ENCODE measurements at regions not wholly inside any gene's neighbourhood (a gene's known extent, or its start where the extent isn't known, plus 50 kb on each side); places are given as distances from the start of the nearest gene placed in this dataset.
"Not testable (repeated sequence)": the region's sequence is repeated elsewhere in the genome, so short reads cannot be mapped to it uniquely, and the experiment has no call there.

GRCh38 chr17:28256370-28256769 lies 62.6 kb upstream of the TMEM97 start:
- no peak overlapping the region for H3K4me3 Mint-ChIP-seq (ENCODE audit: unreplicated experiment)
- H3K27ac Mint-ChIP-seq (ENCODE audit: unreplicated experiment): no peak overlapping the region
- peaks cover 4% of the 10 kb centered on the region for H3K36me3 Mint-ChIP-seq (ENCODE audit: low read depth, unreplicated experiment)
- no peaks in the 10 kb centered on the region for H3K9me3 Mint-ChIP-seq (ENCODE audit: unreplicated experiment)
- no peak for TF ChIP-seq CTCF (IDR thresholded peaks at IDR 0.05; ENCODE audit: unreplicated experiment)
- H3K4me1 Mint-ChIP-seq (ENCODE audit: unreplicated experiment): peaks cover 4% of the 10 kb centered on the region
- no peak for DNase-seq (ENCODE audit: low spot score)
- peaks cover 6% of the 10 kb centered on the region for H3K27me3 Mint-ChIP-seq (ENCODE audit: unreplicated experiment)

GRCh38 chr17:28256881-28257280 lies 62.1 kb upstream of the TMEM97 start:
- Mint-ChIP-seq H3K27ac (ENCODE audit: unreplicated experiment) (no peak overlapping the region), H3K4me1 (ENCODE audit: unreplicated experiment) (peaks cover 2% of the 10 kb centered on the region), H3K27me3 (ENCODE audit: unreplicated experiment) (peaks cover 6% of the 10 kb centered on the region), H3K36me3 (ENCODE audit: low read depth, unreplicated experiment) (peaks cover 4% of the 10 kb centered on the region), H3K4me3 (ENCODE audit: unreplicated experiment) (no peak overlapping the region), H3K9me3 (ENCODE audit: unreplicated experiment) (no peaks in the 10 kb centered on the region)
- no peak for DNase-seq (ENCODE audit: low spot score)
- TF ChIP-seq CTCF (IDR thresholded peaks at IDR 0.05; ENCODE audit: unreplicated experiment): no peak

DNA sequence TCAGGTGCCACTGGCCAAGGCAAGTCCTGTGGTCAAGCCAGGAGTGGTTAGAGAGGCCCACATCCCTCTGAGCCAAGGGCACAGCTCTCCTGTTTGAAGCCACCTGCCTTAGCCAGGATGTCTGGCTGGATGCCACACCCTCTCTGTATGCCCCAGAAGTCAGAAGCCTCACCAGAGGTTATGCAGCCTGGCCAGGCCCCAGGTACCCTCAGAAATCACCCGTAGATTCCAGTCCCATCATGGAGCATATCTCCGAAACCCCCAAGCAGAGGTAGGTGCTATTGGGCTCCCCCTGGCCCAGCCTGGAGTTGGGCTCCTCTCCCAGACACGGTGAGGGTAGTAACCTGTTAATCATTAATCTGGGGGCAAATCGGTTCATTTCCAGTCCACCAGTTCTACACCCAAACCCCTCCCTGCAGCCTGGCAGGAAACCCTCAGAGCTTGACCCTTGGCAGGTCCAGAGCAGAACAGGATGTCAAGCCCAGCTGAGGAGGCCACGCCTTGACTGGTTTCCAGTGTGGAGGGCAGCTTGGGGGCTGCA lies 60.6 kb upstream of the TMEM97 start:
- peaks cover 8% of the 10 kb centered on the region for H3K27me3 Mint-ChIP-seq (ENCODE audit: unreplicated experiment)
- no peak overlapping the region for H3K27ac Mint-ChIP-seq (ENCODE audit: unreplicated experiment)
- H3K4me1 Mint-ChIP-seq (ENCODE audit: unreplicated experiment): no peaks in the 10 kb centered on the region
- no peak for DNase-seq (ENCODE audit: low spot score)
- H3K9me3 Mint-ChIP-seq (ENCODE audit: unreplicated experiment): no peaks in the 10 kb centered on the region
- H3K36me3 Mint-ChIP-seq (ENCODE audit: low read depth, unreplicated experiment): peaks cover 9% of the 10 kb centered on the region
- no peak overlapping the region for H3K4me3 Mint-ChIP-seq (ENCODE audit: unreplicated experiment)
- no peak for TF ChIP-seq CTCF (IDR thresholded peaks at IDR 0.05; ENCODE audit: unreplicated experiment)

- H3K4me1 Mint-ChIP-seq (ENCODE audit: unreplicated experiment): peaks cover 3% of the 10 kb centered on the region
- H3K36me3 Mint-ChIP-seq (ENCODE audit: low read depth, unreplicated experiment): peaks cover 9% of the 10 kb centered on the region
- H3K27ac Mint-ChIP-seq (ENCODE audit: unreplicated experiment): no peak overlapping the region
- H3K4me3 Mint-ChIP-seq (ENCODE audit: unreplicated experiment): no peak overlapping the region
- no peaks in the 10 kb centered on the region for H3K9me3 Mint-ChIP-seq (ENCODE audit: unreplicated experiment)
- no peak for TF ChIP-seq CTCF (IDR thresholded peaks at IDR 0.05; ENCODE audit: unreplicated experiment)
- H3K27me3 Mint-ChIP-seq (ENCODE audit: unreplicated experiment): peaks cover 7% of the 10 kb centered on the region
- no peak for DNase-seq (ENCODE audit: low spot score)
Observed at GRCh38 chr17:28261219-28261618, 57.8 kb upstream of the TMEM97 start.

- H3K9me3 Mint-ChIP-seq (ENCODE audit: unreplicated experiment); H3K4me1 Mint-ChIP-seq (ENCODE audit: unreplicated experiment); DNase-seq (ENCODE audit: low spot score); H3K27me3 Mint-ChIP-seq (ENCODE audit: unreplicated experiment); H3K27ac Mint-ChIP-seq (ENCODE audit: unreplicated experiment); H3K4me3 Mint-ChIP-seq (ENCODE audit: unreplicated experiment): not testable (repeated sequence)
- H3K36me3 Mint-ChIP-seq (ENCODE audit: low read depth, unreplicated experiment): peaks cover 12% of the 10 kb centered on the region
Observed at GRCh38 chr17:28262123-28262745, 56.8 kb upstream of the TMEM97 start.

DNA sequence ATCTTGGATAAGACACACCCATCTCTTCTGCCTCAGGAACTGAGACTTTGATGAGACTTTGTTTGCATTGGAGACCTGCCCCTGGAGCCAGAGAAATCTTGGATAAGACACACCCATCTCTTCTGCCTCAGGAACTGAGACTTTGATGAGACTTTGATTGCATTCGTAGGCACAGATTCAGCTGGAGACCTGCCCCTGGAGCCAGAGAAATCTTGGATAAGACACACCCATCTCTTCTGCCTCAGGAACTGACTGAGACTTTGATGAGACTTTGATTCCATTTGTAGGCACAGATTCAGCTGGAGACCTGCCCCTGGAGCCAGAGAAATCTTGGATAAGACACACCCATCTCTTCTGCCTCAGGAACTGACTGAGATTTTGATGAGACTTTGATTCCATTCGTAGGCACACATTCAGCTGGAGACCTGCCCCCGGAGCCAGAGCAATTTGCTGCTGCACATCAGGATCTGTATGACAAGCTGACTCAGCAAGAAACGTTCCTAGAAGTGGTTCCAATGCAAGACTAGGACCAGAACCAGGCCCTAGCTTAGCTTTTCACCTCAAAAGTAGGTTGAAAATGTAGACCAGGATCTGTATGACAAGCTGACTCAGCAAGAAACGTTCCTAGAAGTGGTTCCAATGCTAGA lies 54.0 kb upstream of the TMEM97 start:
- not testable (repeated sequence) for H3K4me3 Mint-ChIP-seq (ENCODE audit: unreplicated experiment); DNase-seq (ENCODE audit: low spot score); H3K27ac Mint-ChIP-seq (ENCODE audit: unreplicated experiment); H3K9me3 Mint-ChIP-seq (ENCODE audit: unreplicated experiment); H3K4me1 Mint-ChIP-seq (ENCODE audit: unreplicated experiment); H3K27me3 Mint-ChIP-seq (ENCODE audit: unreplicated experiment)
- H3K36me3 Mint-ChIP-seq (ENCODE audit: low read depth, unreplicated experiment): peaks cover 23% of the 10 kb centered on the region

DNA sequence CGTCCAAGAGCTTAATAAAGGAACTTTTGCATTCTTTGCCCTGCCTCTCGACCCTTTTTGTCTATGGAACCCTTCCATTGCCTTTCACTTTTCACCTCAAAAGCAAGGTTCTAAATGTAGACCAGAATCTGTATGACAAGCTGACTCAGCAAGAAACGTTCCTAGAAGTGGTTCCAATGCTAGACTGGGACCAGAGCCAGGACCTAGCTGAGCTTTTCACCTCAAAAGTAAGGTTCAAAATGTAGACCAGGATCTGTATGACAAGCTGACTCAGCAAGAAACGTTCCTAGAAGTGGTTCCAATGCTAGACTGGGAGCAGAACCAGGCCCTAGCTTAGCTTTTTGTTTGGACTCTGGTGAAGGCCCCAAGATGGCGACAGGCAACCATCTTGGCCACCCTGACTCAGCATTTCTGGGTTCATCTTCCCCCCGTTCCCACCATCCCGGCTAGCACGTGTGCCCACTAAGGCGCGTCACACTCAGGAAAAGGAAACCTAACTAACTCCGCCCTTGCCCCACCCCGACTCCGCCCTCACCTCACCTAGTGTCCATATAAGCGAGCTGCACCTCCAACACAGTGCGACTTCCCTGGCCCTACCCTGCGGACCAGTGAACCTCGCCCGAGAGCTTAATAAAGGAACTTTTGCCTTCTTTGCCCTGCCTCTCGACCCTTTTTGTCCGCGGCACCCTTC lies 53.0 kb upstream of the TMEM97 start:
- H3K27ac Mint-ChIP-seq (ENCODE audit: unreplicated experiment); H3K9me3 Mint-ChIP-seq (ENCODE audit: unreplicated experiment); DNase-seq (ENCODE audit: low spot score): not testable (repeated sequence)

DNA sequence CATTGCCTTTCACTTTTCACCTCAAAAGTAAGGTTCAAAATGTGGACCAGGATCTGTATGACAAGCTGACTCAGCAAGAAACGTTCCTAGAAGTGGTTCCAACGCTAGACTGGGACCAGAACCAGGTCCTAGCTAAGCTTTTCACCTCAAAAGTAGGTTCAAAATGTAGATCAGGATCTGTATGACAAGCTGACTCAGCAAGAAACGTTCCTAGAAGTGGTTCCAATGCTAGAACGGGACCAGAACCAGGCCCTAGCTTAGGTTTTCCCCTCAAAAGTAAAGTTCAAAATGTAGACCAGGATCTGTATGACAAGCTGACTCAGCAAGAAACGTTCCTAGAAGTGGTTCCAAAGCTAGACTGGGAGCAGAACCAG lies 52.5 kb upstream of the TMEM97 start:
- not testable (repeated sequence) for H3K27me3 Mint-ChIP-seq (ENCODE audit: unreplicated experiment); DNase-seq (ENCODE audit: low spot score); H3K4me1 Mint-ChIP-seq (ENCODE audit: unreplicated experiment); H3K9me3 Mint-ChIP-seq (ENCODE audit: unreplicated experiment); H3K4me3 Mint-ChIP-seq (ENCODE audit: unreplicated experiment); H3K27ac Mint-ChIP-seq (ENCODE audit: unreplicated experiment)
- peaks cover 22% of the 10 kb centered on the region for H3K36me3 Mint-ChIP-seq (ENCODE audit: low read depth, unreplicated experiment)

More for the DNA sequence above, 53.0 kb upstream of the TMEM97 start:
- not testable (repeated sequence) for H3K27me3 Mint-ChIP-seq (ENCODE audit: unreplicated experiment); H3K4me1 Mint-ChIP-seq (ENCODE audit: unreplicated experiment); H3K4me3 Mint-ChIP-seq (ENCODE audit: unreplicated experiment)
- H3K36me3 Mint-ChIP-seq (ENCODE audit: low read depth, unreplicated experiment): peaks cover 22% of the 10 kb centered on the region
